ENCODE measurements at regions not wholly inside any gene's neighbourhood (a gene's known extent, or its start where the extent isn't known, plus 50 kb on each side); places are given as distances from the start of the nearest gene placed in this dataset.

DNA sequence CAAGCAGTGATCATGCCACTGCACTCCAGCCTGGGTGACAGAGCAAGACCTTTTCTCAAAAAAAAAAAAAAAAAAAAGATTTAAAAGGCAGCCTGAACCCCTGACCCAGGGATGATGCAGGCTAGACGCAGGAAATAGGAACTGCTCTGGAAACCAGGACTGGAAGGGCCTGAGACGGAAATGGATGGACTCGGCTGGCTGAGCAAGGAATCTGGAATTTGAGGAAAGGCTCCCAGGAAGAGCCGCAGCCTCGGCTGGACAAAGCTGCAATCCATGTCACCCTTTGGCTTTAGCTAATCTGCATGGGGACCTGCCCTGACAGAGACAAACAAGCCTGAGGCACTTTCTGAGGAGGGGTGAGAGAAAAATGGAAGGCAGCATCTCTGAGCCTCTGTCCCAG lies 55.0 kb upstream of the DAPL1 start:
- TF ChIP-seq, protein P1, sequence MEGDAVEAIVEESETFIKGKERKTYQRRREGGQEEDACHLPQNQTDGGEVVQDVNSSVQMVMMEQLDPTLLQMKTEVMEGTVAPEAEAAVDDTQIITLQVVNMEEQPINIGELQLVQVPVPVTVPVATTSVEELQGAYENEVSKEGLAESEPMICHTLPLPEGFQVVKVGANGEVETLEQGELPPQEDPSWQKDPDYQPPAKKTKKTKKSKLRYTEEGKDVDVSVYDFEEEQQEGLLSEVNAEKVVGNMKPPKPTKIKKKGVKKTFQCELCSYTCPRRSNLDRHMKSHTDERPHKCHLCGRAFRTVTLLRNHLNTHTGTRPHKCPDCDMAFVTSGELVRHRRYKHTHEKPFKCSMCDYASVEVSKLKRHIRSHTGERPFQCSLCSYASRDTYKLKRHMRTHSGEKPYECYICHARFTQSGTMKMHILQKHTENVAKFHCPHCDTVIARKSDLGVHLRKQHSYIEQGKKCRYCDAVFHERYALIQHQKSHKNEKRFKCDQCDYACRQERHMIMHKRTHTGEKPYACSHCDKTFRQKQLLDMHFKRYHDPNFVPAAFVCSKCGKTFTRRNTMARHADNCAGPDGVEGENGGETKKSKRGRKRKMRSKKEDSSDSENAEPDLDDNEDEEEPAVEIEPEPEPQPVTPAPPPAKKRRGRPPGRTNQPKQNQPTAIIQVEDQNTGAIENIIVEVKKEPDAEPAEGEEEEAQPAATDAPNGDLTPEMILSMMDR (IDR thresholded peaks at IDR 0.05; ENCODE audit: extremely low read depth in 1 of 2, insufficient read depth in 1 of 2, low read depth in 1 of 2, low read length in 2 of 2): no peak
- TF ChIP-seq MYC (IDR thresholded peaks at IDR 0.05; ENCODE audit: low read depth, low read length) (no peak), POLR2AphosphoS5 (IDR thresholded peaks at IDR 0.05; ENCODE audit: insufficient read depth, low read depth, low read length) (no peak), FOS (IDR thresholded peaks at IDR 0.05; ENCODE audit: borderline replicate concordance, insufficient read depth, low read length) (no peak), POLR2A (IDR thresholded peaks at IDR 0.05; ENCODE audit: low read depth, low read length) (no peak)

Data from endothelial cell of umbilical vein (primary cell).